GM12878 (cell line): ENCODE measurements at regions not wholly inside any gene's neighbourhood (a gene's known extent, or its start where the extent isn't known, plus 50 kb on each side); places are given as distances from the start of the nearest gene placed in this dataset.

ENCODE experiments used
- ATAC-seq: fragments of 200-7000 bp; cut with Tn5 transposase; 3 replicates; pipeline ENCODE4 v1.9.1; 2020; ENCODE audit warnings: mild to moderate bottlenecking, moderate library complexity
- BruUV-seq: library from RNA; stranded (reverse); fragments of 400-500 nt; replicated peaks from 2 replicates; lab custom pipeline; 2021; lab: Mats Ljungman, UMichigan
- CTCF ChIA-PET: fragments of 300-600 bp; sonication (Branson Sonifier 250); formaldehyde crosslinking; extraction: SDS; loops from one replicate; lab custom pipeline; 2021; ENCODE audit warnings: inconsistent platforms; lab: Yijun Ruan, JAX
- POLR2A ChIA-PET: fragments of 350-600 bp; formaldehyde crosslinking; extraction: SDS; loops from one replicate; lab custom pipeline; 2021; ENCODE audit warnings: inconsistent platforms; lab: Charles Lee
- RAD21 ChIA-PET: fragments of 300-600 bp; sonication (Branson Sonifier 250); formaldehyde crosslinking; loops from one replicate; lab custom pipeline; 2023; ENCODE audit warnings: antibody characterized with exemption; ENCODE audit not compliant: unreplicated experiment; lab: Charles Lee
- SMC1A ChIA-PET: fragments of 300-600 bp; sonication (Branson Sonifier 250); formaldehyde crosslinking; loops from one replicate; lab custom pipeline; 2023; ENCODE audit not compliant: unreplicated experiment, uncharacterized antibody; lab: Charles Lee
- DNase-seq: peaks from one replicate; pipeline ENCODE4 v3.0.0-alpha.2; 2011; ENCODE audit warnings: low read depth, low spot score
- FAIRE-seq: peaks from 3 replicates; lab custom pipeline; 2011; peaks lifted over from hg19 to GRCh38; lab: Jason Lieb, UNC
- H2AFZ ChIP-seq: 2 replicates; pipeline ENCODE4 v1.6.0; 2011; ENCODE audit warnings: low read depth, low read length, control low read depth; ENCODE audit not compliant: control insufficient read depth
- H3K27ac ChIP-seq: 2 replicates; pipeline ENCODE4 v1.5.1; 2011; ENCODE audit warnings: control low read depth; ENCODE audit not compliant: control insufficient read depth, insufficient read depth
- H3K27me3 ChIP-seq, 2 experiments: replicated peaks in 1 of 2; 2 replicates each; pipeline versions ENCODE4 v1.6.0 to v1.6.1; 2011; ENCODE audit warnings: low read length in 1 of 2; ENCODE audit not compliant: control insufficient read depth in 2 of 2, insufficient read depth in 2 of 2
- H3K36me3 ChIP-seq, 2 experiments: 2 replicates each; pipeline ENCODE4 v1.5.1; 2011; ENCODE audit warnings: low read length in 1 of 2; ENCODE audit not compliant: control insufficient read depth in 2 of 2, insufficient read depth in 2 of 2
- H3K4me1 ChIP-seq: 2 replicates; pipeline ENCODE4 v1.6.1; 2011; ENCODE audit warnings: mild to moderate bottlenecking, low read length, moderate library complexity, mixed read lengths; ENCODE audit not compliant: control insufficient read depth, insufficient read depth
- H3K4me2 ChIP-seq: 2 replicates; pipeline ENCODE4 v1.6.0; 2011; ENCODE audit warnings: control low read depth; ENCODE audit not compliant: control insufficient read depth, insufficient read depth
- H3K4me3 ChIP-seq: fragments of 200-600 bp; sonication (generic); 2 replicates; pipeline ENCODE4 v1.5.1; 2016
- H3K79me2 ChIP-seq: 2 replicates; pipeline ENCODE4 v1.6.0; 2011; ENCODE audit warnings: low read length; ENCODE audit not compliant: control insufficient read depth, insufficient read depth
- H3K9ac ChIP-seq: 2 replicates; pipeline ENCODE4 v1.8.0; 2011; ENCODE audit warnings: low read length, control low read depth, mixed read lengths; ENCODE audit not compliant: control insufficient read depth, insufficient read depth
- H3K9me3 ChIP-seq: replicated peaks from 3 replicates; pipeline ENCODE4 v1.5.1; 2011; ENCODE audit warnings: mild to moderate bottlenecking, low read length; ENCODE audit not compliant: control insufficient read depth, insufficient read depth
- H4K20me1 ChIP-seq: 2 replicates; pipeline ENCODE4 v1.6.0; 2011; ENCODE audit not compliant: control insufficient read depth, insufficient read depth
- BMI1 ChIP-seq: fragments of 450-650 bp; IDR thresholded peaks from 2 replicates; pipeline ENCODE4 v1.6.1; 2016; ENCODE audit warnings: mild to moderate bottlenecking, moderate library complexity, borderline replicate concordance
- HDGF ChIP-seq: fragments of 450-650 bp; IDR thresholded peaks from 2 replicates; pipeline ENCODE4 v1.6.1; 2016; ENCODE audit warnings: antibody characterized with exemption
- LARP7 ChIP-seq: fragments of 450-650 bp; IDR thresholded peaks from 2 replicates; pipeline ENCODE4 v1.6.1; 2017; ENCODE audit warnings: mild to moderate bottlenecking
- RCOR1 ChIP-seq: conservative IDR thresholded peaks from 2 replicates; pipeline ENCODE4 v1.6.1; 2012; ENCODE audit warnings: low read depth, low read length, improper control_type of control experiment
- SIX5 ChIP-seq: IDR thresholded peaks from 2 replicates; pipeline ENCODE4 v1.6.1; 2011; ENCODE audit warnings: mild to moderate bottlenecking, low read depth, low read length, moderate library complexity; ENCODE audit not compliant: severe bottlenecking
- SREBF2 ChIP-seq: IDR thresholded peaks from 2 replicates; pipeline ENCODE4 v1.6.1; 2012; ENCODE audit warnings: mild to moderate bottlenecking, low read length
- SUPT20H ChIP-seq: IDR thresholded peaks from 2 replicates; pipeline ENCODE4 v1.6.1; 2011; ENCODE audit warnings: low read depth, mild to moderate bottlenecking, low read length, moderate library complexity, borderline replicate concordance; ENCODE audit not compliant: control insufficient read depth
- WGBS: methylation state at CpG from one replicate; pipeline ENCODE4 v1.1.6; 2016; ENCODE audit warnings: low lambda C conversion rate; ENCODE audit not compliant: insufficient replicate concordance, insufficient coverage; ENCODE audit errors: missing lambda C conversion rate; 5-methylcytosine and 5-hydroxymethylcytosine counted together
- in situ Hi-C: fragments of 300-500 bp; cut with MboI; formaldehyde crosslinking; loops from 9 replicates; pipeline ENCODE4 v1.14.3; 2018; ENCODE audit warnings: mixed read lengths
- intact Hi-C: fragments of 100-400 bp; cut with micrococcal nuclease; formaldehyde crosslinking; loops from one replicate; pipeline ENCODE4 v1.14.2; 2022; ENCODE audit not compliant: unreplicated experiment
- TF ChIP-seq, protein P1 (sequence below): IDR thresholded peaks from 2 replicates; pipeline ENCODE4 v1.6.1; 2012; ENCODE audit warnings: improper control_type of control experiment, low read depth, low read length; ENCODE audit not compliant: insufficient replicate concordance

- H3K4me1 ChIP-seq = no peaks in the 10 kb centered on the region
- no peak overlapping the region for H3K9ac ChIP-seq
- RAD21 ChIA-PET = no interaction called here
- no peak for TF ChIP-seq SUPT20H
- no peak for TF ChIP-seq SIX5
- TF ChIP-seq BMI1 = no peak
- no peak for TF ChIP-seq SREBF2
- no peak for TF ChIP-seq HDGF
- no peak for TF ChIP-seq RCOR1
- TF ChIP-seq, protein P1, sequence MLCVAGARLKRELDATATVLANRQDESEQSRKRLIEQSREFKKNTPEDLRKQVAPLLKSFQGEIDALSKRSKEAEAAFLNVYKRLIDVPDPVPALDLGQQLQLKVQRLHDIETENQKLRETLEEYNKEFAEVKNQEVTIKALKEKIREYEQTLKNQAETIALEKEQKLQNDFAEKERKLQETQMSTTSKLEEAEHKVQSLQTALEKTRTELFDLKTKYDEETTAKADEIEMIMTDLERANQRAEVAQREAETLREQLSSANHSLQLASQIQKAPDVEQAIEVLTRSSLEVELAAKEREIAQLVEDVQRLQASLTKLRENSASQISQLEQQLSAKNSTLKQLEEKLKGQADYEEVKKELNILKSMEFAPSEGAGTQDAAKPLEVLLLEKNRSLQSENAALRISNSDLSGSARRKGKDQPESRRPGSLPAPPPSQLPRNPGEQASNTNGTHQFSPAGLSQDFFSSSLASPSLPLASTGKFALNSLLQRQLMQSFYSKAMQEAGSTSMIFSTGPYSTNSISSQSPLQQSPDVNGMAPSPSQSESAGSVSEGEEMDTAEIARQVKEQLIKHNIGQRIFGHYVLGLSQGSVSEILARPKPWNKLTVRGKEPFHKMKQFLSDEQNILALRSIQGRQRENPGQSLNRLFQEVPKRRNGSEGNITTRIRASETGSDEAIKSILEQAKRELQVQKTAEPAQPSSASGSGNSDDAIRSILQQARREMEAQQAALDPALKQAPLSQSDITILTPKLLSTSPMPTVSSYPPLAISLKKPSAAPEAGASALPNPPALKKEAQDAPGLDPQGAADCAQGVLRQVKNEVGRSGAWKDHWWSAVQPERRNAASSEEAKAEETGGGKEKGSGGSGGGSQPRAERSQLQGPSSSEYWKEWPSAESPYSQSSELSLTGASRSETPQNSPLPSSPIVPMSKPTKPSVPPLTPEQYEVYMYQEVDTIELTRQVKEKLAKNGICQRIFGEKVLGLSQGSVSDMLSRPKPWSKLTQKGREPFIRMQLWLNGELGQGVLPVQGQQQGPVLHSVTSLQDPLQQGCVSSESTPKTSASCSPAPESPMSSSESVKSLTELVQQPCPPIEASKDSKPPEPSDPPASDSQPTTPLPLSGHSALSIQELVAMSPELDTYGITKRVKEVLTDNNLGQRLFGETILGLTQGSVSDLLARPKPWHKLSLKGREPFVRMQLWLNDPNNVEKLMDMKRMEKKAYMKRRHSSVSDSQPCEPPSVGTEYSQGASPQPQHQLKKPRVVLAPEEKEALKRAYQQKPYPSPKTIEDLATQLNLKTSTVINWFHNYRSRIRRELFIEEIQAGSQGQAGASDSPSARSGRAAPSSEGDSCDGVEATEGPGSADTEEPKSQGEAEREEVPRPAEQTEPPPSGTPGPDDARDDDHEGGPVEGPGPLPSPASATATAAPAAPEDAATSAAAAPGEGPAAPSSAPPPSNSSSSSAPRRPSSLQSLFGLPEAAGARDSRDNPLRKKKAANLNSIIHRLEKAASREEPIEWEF = no peak
- TF ChIP-seq LARP7 = no peak
- no peaks in the 10 kb centered on the region for H4K20me1 ChIP-seq
- no peaks in the 10 kb centered on the region for H3K36me3 ChIP-seq
- H3K4me3 ChIP-seq = no peak overlapping the region
- BruUV-seq = no TSS peak
- H3K27me3 ChIP-seq = 0 out of 4 replicates have a peak, but pooled peaks cover 0 to 2% of the 10 kb centered on the region in 2 experiments
- H3K27ac ChIP-seq = no peak overlapping the region
- no peaks in the 10 kb centered on the region for H3K9me3 ChIP-seq
- ATAC-seq (no peak), DNase-seq (no peak), FAIRE-seq (no peak)
- POLR2A ChIA-PET = no interaction called here
- intact Hi-C loops = loop anchor here (5.0 to 10.0 kb wide), 2 partner anchors 312 to 1790 kb away; no protein-coding TSS in a partner anchor
- H2AFZ ChIP-seq = no peak overlapping the region
- 46% methylated on average over 3 of the region's 3 CpGs for WGBS
- CTCF ChIA-PET = interaction anchor here (1.6 to 7.1 kb wide), 2 partner anchors 206 to 233 kb away, joined by 4 to 81 read pairs; no protein-coding TSS in a partner anchor
- SMC1A ChIA-PET = no interaction called here
- H3K4me2 ChIP-seq = no peak overlapping the region
- H3K79me2 ChIP-seq = no peaks in the 10 kb centered on the region
- in situ Hi-C loops = loop anchor here (5.0 kb wide), 1 partner anchor 205 kb away; no protein-coding TSS in a partner anchor
These were observed 54.1 kb upstream of the FAM180A start for GRCh38 chr7:135802697-135803096.
